ES-I3 (cell line): ENCODE measurements at regions not wholly inside any gene's neighbourhood (a gene's known extent, or its start where the extent isn't known, plus 50 kb on each side); places are given as distances from the start of the nearest gene placed in this dataset.
"Not testable (repeated sequence)": the region's sequence is repeated elsewhere in the genome, so short reads cannot be mapped to it uniquely, and the experiment has no call there.

Experiments
- H3K36me3 ChIP-seq: 2 replicates; pipeline ENCODE4 v1.6.1; 2013; ENCODE audit warnings: mild to moderate bottlenecking, low read length, control low read depth, moderate library complexity; ENCODE audit not compliant: insufficient read depth
- H3K4me1 ChIP-seq: 2 replicates; pipeline ENCODE4 v1.6.1; 2013; ENCODE audit warnings: mild to moderate bottlenecking, control low read depth, low read length; ENCODE audit not compliant: insufficient read depth
- H3K9ac ChIP-seq: 2 replicates; pipeline ENCODE4 v1.6.1; 2013; ENCODE audit warnings: low read depth, mild to moderate bottlenecking, low read length, moderate library complexity
- H3K9me3 ChIP-seq: 2 replicates; pipeline ENCODE4 v1.6.1; 2013; ENCODE audit warnings: mild to moderate bottlenecking, low read length, moderate library complexity; ENCODE audit not compliant: control insufficient read depth, insufficient read depth

- Histone ChIP-seq H3K4me1 (no peaks in the 10 kb centered on the region), H3K9me3 (no peaks in the 10 kb centered on the region), H3K9ac (no peak overlapping the region), H3K36me3 (no peaks in the 10 kb centered on the region)
Observed at GRCh38 chr7:149670288-149670687, 103.1 kb downstream of the ZNF467 start.

- Histone ChIP-seq H3K9me3 (no peaks in the 10 kb centered on the region), H3K9ac (no peak overlapping the region), H3K36me3 (no peaks in the 10 kb centered on the region), H3K4me1 (no peaks in the 10 kb centered on the region)
Observed at GRCh38 chr7:149669121-149669818, 104.1 kb downstream of the ZNF467 start.

GRCh38 chr7:149666360-149666945 is 106.9 kb downstream of the ZNF467 start:
- Histone ChIP-seq H3K36me3 (no peaks in the 10 kb centered on the region), H3K9me3 (no peaks in the 10 kb centered on the region), H3K9ac (no peak overlapping the region)

GRCh38 chr7:149665618-149666017 is 107.8 kb downstream of the ZNF467 start:
- H3K9me3 ChIP-seq, H3K4me1 ChIP-seq, H3K36me3 ChIP-seq, H3K9ac ChIP-seq: not testable (repeated sequence)

More at GRCh38 chr7:149666360-149666945, 106.9 kb downstream of the ZNF467 start:
- H3K4me1 ChIP-seq: no peaks in the 10 kb centered on the region

- Histone ChIP-seq H3K36me3 (no peaks in the 10 kb centered on the region), H3K4me1 (no peaks in the 10 kb centered on the region), H3K9ac (no peak overlapping the region), H3K9me3 (no peaks in the 10 kb centered on the region)
Observed at GRCh38 chr7:149664666-149665065, 108.7 kb downstream of the ZNF467 start.

- no peak overlapping the region for H3K9ac ChIP-seq
Observed at GRCh38 chr7:149664176-149664575, 109.2 kb downstream of the ZNF467 start.

GRCh38 chr7:149662591-149663095 is 110.7 kb downstream of the ZNF467 start:
- no peak overlapping the region for H3K9ac ChIP-seq
- no peaks in the 10 kb centered on the region for H3K9me3 ChIP-seq
- no peaks in the 10 kb centered on the region for H3K36me3 ChIP-seq
- H3K4me1 ChIP-seq: no peaks in the 10 kb centered on the region

More at GRCh38 chr7:149664176-149664575, 109.2 kb downstream of the ZNF467 start:
- H3K4me1 ChIP-seq: no peaks in the 10 kb centered on the region
- no peaks in the 10 kb centered on the region for H3K9me3 ChIP-seq
- H3K36me3 ChIP-seq: no peaks in the 10 kb centered on the region

- Histone ChIP-seq H3K4me1 (no peaks in the 10 kb centered on the region), H3K9ac (no peak overlapping the region), H3K36me3 (no peaks in the 10 kb centered on the region), H3K9me3 (no peaks in the 10 kb centered on the region)
Observed at GRCh38 chr7:149655784-149656183, 117.6 kb downstream of the ZNF467 start.

- no peak overlapping the region for H3K9ac ChIP-seq
- H3K36me3 ChIP-seq: no peaks in the 10 kb centered on the region
- H3K9me3 ChIP-seq: no peaks in the 10 kb centered on the region
- no peaks in the 10 kb centered on the region for H3K4me1 ChIP-seq
Observed at GRCh38 chr7:149654588-149654987, 118.8 kb downstream of the ZNF467 start.

GRCh38 chr7:149650190-149650589 is 123.2 kb downstream of the ZNF467 start:
- not testable (repeated sequence) for H3K36me3 ChIP-seq, H3K9me3 ChIP-seq, H3K9ac ChIP-seq, H3K4me1 ChIP-seq

- H3K9ac ChIP-seq: no peak overlapping the region
- no peaks in the 10 kb centered on the region for H3K4me1 ChIP-seq
- H3K36me3 ChIP-seq: no peaks in the 10 kb centered on the region
- no peaks in the 10 kb centered on the region for H3K9me3 ChIP-seq
Observed at GRCh38 chr7:149644754-149645153, 128.6 kb downstream of the ZNF467 start.

GRCh38 chr7:149642589-149642988 is 130.8 kb downstream of the ZNF467 start:
- Histone ChIP-seq H3K9ac (no peak overlapping the region), H3K4me1 (no peaks in the 10 kb centered on the region), H3K36me3 (no peaks in the 10 kb centered on the region), H3K9me3 (no peaks in the 10 kb centered on the region)

GRCh38 chr7:149638566-149639320 is 134.6 kb downstream of the ZNF467 start:
- no peaks in the 10 kb centered on the region for H3K9me3 ChIP-seq
- no peak overlapping the region for H3K9ac ChIP-seq
- H3K36me3 ChIP-seq: no peaks in the 10 kb centered on the region
- H3K4me1 ChIP-seq: 0 out of 2 replicates have a peak, but pooled peaks cover 3% of the 10 kb centered on the region

- no peaks in the 10 kb centered on the region for H3K36me3 ChIP-seq
- no peaks in the 10 kb centered on the region for H3K9me3 ChIP-seq
- no peak overlapping the region for H3K9ac ChIP-seq
- 0 out of 2 replicates have a peak, but pooled peaks cover 3% of the 10 kb centered on the region for H3K4me1 ChIP-seq
Observed at GRCh38 chr7:149637911-149638565, 135.3 kb downstream of the ZNF467 start.
